NT2/D1 (cell line): ENCODE measurements at regions not wholly inside any gene's neighbourhood (a gene's known extent, or its start where the extent isn't known, plus 50 kb on each side); places are given as distances from the start of the nearest gene placed in this dataset.
A peak's percentile ranks its signal among the peaks of the same experiment; 100 is the strongest.

Experiments used
- SUZ12 ChIP-seq: IDR thresholded peaks from 2 replicates; pipeline ENCODE4 v1.6.1; 2011; ENCODE audit not compliant: insufficient read length, insufficient read depth; ENCODE audit errors: extremely low read depth
- YY1 ChIP-seq: IDR thresholded peaks from 2 replicates; pipeline ENCODE4 v1.6.1; 2011; ENCODE audit not compliant: insufficient read length, insufficient read depth

DNA sequence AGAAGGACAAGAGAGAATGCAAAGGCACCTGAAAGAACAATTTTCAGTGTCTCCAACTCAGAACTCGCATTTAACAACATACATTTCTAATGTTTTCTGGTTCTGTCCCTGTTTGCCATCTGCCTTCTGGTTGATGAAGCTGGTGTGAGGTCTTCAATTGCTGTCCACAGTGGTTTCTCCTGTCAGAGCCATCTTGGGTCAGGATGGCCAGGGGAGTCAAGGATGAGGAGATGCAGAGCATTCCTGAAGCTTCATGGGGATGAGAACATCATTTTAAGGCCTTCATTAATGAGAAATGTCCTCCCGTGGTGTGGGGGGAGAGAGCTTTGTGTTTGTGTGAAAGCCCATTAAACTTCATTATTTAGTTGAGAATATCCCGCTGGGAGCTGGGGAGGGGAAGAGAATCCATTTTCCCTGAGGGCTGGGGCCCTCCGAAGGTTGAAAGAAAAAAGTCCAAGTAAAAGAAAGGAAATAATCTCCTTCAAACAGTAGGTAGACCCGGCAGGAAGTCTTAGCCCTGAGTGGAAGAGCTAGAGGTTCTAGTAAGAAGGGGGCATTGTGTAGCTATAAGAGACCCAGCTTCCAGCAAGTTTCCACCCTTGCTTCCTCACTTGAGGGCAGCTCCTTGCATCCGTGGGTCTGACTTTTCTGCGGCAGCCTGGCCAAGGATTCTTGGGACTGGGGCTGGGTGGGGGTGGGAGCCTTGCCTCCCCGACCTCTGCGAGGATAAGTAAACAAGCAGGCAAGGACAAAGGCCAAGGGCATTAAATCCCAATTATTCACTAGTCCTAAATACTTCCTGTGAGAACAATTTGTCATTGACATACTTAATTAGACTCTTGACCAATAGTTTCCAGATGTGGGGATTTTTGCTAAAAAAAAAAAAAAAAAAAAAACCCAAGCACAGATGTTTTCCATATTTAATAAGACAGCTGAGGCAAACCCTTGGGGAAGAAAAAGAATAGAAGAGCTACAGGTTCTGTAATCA, 119.2 kb downstream of the MSX2 start:
- peak; percentile 27 for TF ChIP-seq YY1
- TF ChIP-seq SUZ12: no peak
